GM21723 (cell line): ENCODE measurements at regions not wholly inside any gene's neighbourhood (a gene's known extent, or its start where the extent isn't known, plus 50 kb on each side); places are given as distances from the start of the nearest gene placed in this dataset.

Experiments
- ATAC-seq: cut with Tn5 transposase; IDR thresholded peaks from one replicate; pipeline ENCODE4 v1.9.1; 2021; ENCODE audit warnings: mild to moderate bottlenecking, moderate library complexity; ENCODE audit not compliant: unreplicated experiment

GRCh38 chr2:16051841-16052564 is 111.7 kb downstream of the MYCN start:
- ATAC-seq = no peak

GRCh38 chr2:16050908-16051489 is 110.6 kb downstream of the MYCN start:
- ATAC-seq = no peak

GRCh38 chr2:16050261-16050907 is 110.0 kb downstream of the MYCN start:
- no peak for ATAC-seq

- ATAC-seq = no peak
These were observed 109.1 kb downstream of the MYCN start for GRCh38 chr2:16049406-16049805.

- no peak for ATAC-seq
These were observed 108.1 kb downstream of the MYCN start for GRCh38 chr2:16048466-16048865.

GRCh38 chr2:16047701-16048100 is 107.4 kb downstream of the MYCN start:
- no peak for ATAC-seq

- ATAC-seq = no peak
These were observed 106.3 kb downstream of the MYCN start for GRCh38 chr2:16046649-16047048.

- no peak for ATAC-seq
These were observed 105.5 kb downstream of the MYCN start for GRCh38 chr2:16045653-16046352.

GRCh38 chr2:16044946-16045456 is 104.7 kb downstream of the MYCN start:
- no peak for ATAC-seq

GRCh38 chr2:16043627-16044026 is 103.3 kb downstream of the MYCN start:
- ATAC-seq = no peak

- no peak for ATAC-seq
These were observed 102.8 kb downstream of the MYCN start for GRCh38 chr2:16043192-16043591.

GRCh38 chr2:16042201-16042700 is 101.9 kb downstream of the MYCN start:
- no peak for ATAC-seq

- no peak for ATAC-seq
These were observed 100.1 kb downstream of the MYCN start for GRCh38 chr2:16040271-16041010.

GRCh38 chr2:16039823-16040222 is 99.5 kb downstream of the MYCN start:
- no peak for ATAC-seq

GRCh38 chr2:16039055-16039454 is 98.7 kb downstream of the MYCN start:
- ATAC-seq = no peak

GRCh38 chr2:16038621-16039020 is 98.3 kb downstream of the MYCN start:
- no peak for ATAC-seq

GRCh38 chr2:16037808-16038457 is 97.6 kb downstream of the MYCN start:
- no peak for ATAC-seq

GRCh38 chr2:16036951-16037350 is 96.6 kb downstream of the MYCN start:
- ATAC-seq = no peak

- no peak for ATAC-seq
These were observed 95.7 kb downstream of the MYCN start for GRCh38 chr2:16035747-16036745.
